ENCODE measurements at regions not wholly inside any gene's neighbourhood (a gene's known extent, or its start where the extent isn't known, plus 50 kb on each side); places are given as distances from the start of the nearest gene placed in this dataset.
"Not testable (repeated sequence)": the region's sequence is repeated elsewhere in the genome, so short reads cannot be mapped to it uniquely, and the experiment has no call there.

GRCh38 chr6:153282456-153282855 lies 151.4 kb upstream of the RGS17 start:
- POLR2A ChIA-PET; H3K27ac Mint-ChIP-seq; H3K4me3 Mint-ChIP-seq; H3K9me3 ChIP-seq; H3K4me1 Mint-ChIP-seq; H3K27me3 ChIP-seq (replicated peaks in 1 of 2; ENCODE audit: control insufficient read depth in 2 of 2, extremely low read depth in 1 of 2, insufficient read depth in 2 of 2, low read length in 1 of 2); H3K27ac ChIP-seq (ENCODE audit: low read length); H3K4me1 ChIP-seq (ENCODE audit: control insufficient read depth in 1 of 2, extremely low read depth in 1 of 2, insufficient read depth in 2 of 2, low read length in 2 of 2); H3K36me3 ChIP-seq (ENCODE audit: control insufficient read depth in 2 of 2, extremely low read depth in 1 of 2, insufficient read depth in 1 of 2, low read length in 1 of 2); H3K27me3 Mint-ChIP-seq; ATAC-seq (replicated peaks in 1 of 4); CTCF ChIA-PET; H3K36me3 Mint-ChIP-seq; H3K9me3 Mint-ChIP-seq; H3K4me3 ChIP-seq (ENCODE audit: control insufficient read depth in 1 of 2, extremely low read depth in 1 of 2, low read length in 1 of 2): not testable (repeated sequence)
- peak in 1 of 35 experiments; percentile 10 for DNase-seq
- 97% methylated on average over 7 of the region's 14 CpGs for WGBS (ENCODE audit: insufficient coverage)

GRCh38 chr6:153275997-153276396 lies 144.9 kb upstream of the RGS17 start:
- POLR2A ChIA-PET = no interaction called here
- H3K36me3 Mint-ChIP-seq = no peaks in the 10 kb centered on the region
- Histone ChIP-seq H3K4me1 (ENCODE audit: control insufficient read depth in 1 of 2, extremely low read depth in 1 of 2, insufficient read depth in 2 of 2, low read length in 2 of 2) (no peaks in the 10 kb centered on the region), H3K36me3 (ENCODE audit: control insufficient read depth in 2 of 2, extremely low read depth in 1 of 2, insufficient read depth in 1 of 2, low read length in 1 of 2) (no peaks in the 10 kb centered on the region), H3K4me3 (ENCODE audit: control insufficient read depth in 1 of 2, extremely low read depth in 1 of 2, low read length in 1 of 2) (no peak overlapping the region), H3K27ac (ENCODE audit: low read length) (no peak overlapping the region), H3K9me3 (no peaks in the 10 kb centered on the region), H3K27me3 (replicated peaks in 1 of 2; ENCODE audit: control insufficient read depth in 2 of 2, extremely low read depth in 1 of 2, insufficient read depth in 2 of 2, low read length in 1 of 2) (no peaks in the 10 kb centered on the region)
- H3K27me3 Mint-ChIP-seq = no peaks in the 10 kb centered on the region
- no peak overlapping the region for H3K4me3 Mint-ChIP-seq
- WGBS (ENCODE audit: insufficient coverage) = no CpG with 5 or more reads among the region's 3 CpGs
- no peak for DNase-seq
- no peaks in the 10 kb centered on the region for H3K4me1 Mint-ChIP-seq
- H3K9me3 Mint-ChIP-seq = peaks cover 0 to 5% (median 0%) of the 10 kb centered on the region in 3 donors
- ATAC-seq (replicated peaks in 1 of 4) = no peak
- CTCF ChIA-PET = interaction anchor here in 1 of 2 donors (0.6 kb wide), 1 partner anchor 16 kb away, joined by 5 read pairs; no protein-coding TSS in a partner anchor
- no peak overlapping the region for H3K27ac Mint-ChIP-seq

GRCh38 chr6:153272201-153272980 lies 141.3 kb upstream of the RGS17 start:
- Mint-ChIP-seq H3K27ac (no peak overlapping the region), H3K4me1 (no peaks in the 10 kb centered on the region), H3K4me3 (no peak overlapping the region), H3K36me3 (no peaks in the 10 kb centered on the region), H3K27me3 (peaks cover 0 to under 1% of the 10 kb centered on the region in 2 donors), H3K9me3 (peaks cover 0 to 4% (median 0%) of the 10 kb centered on the region in 3 donors)
- ChIA-PET POLR2A (no interaction called here), CTCF (no interaction called here)
- H3K4me3 ChIP-seq (ENCODE audit: control insufficient read depth in 1 of 2, extremely low read depth in 1 of 2, low read length in 1 of 2) = no peak overlapping the region
- ATAC-seq (replicated peaks in 1 of 4) = no peak
- no peaks in the 10 kb centered on the region for H3K27me3 ChIP-seq (replicated peaks in 1 of 2; ENCODE audit: control insufficient read depth in 2 of 2, extremely low read depth in 1 of 2, insufficient read depth in 2 of 2, low read length in 1 of 2)
- no peaks in the 10 kb centered on the region for H3K9me3 ChIP-seq
- WGBS (ENCODE audit: insufficient coverage) = 60% methylated on average over 2 of the region's 5 CpGs
- H3K27ac ChIP-seq (ENCODE audit: low read length) = no peak overlapping the region
- DNase-seq = no peak
- no peaks in the 10 kb centered on the region for H3K36me3 ChIP-seq (ENCODE audit: control insufficient read depth in 2 of 2, extremely low read depth in 1 of 2, insufficient read depth in 1 of 2, low read length in 1 of 2)
- H3K4me1 ChIP-seq (ENCODE audit: control insufficient read depth in 1 of 2, extremely low read depth in 1 of 2, insufficient read depth in 2 of 2, low read length in 2 of 2) = no peaks in the 10 kb centered on the region

- WGBS (ENCODE audit: insufficient coverage) = no CpG with 5 or more reads among the region's 5 CpGs
- CTCF ChIA-PET = no interaction called here
Measured at GRCh38 chr6:153263489-153263888, 132.4 kb upstream of the RGS17 start.

GRCh38 chr6:153251326-153251725 lies 120.2 kb upstream of the RGS17 start:
- no peaks in the 10 kb centered on the region for H3K36me3 Mint-ChIP-seq
- ChIA-PET POLR2A (no interaction called here), CTCF (no interaction called here)
- H3K4me1 Mint-ChIP-seq = no peaks in the 10 kb centered on the region
- ATAC-seq (replicated peaks in 1 of 4) = no peak
- Histone ChIP-seq H3K27me3 (replicated peaks in 1 of 2; ENCODE audit: control insufficient read depth in 2 of 2, extremely low read depth in 1 of 2, insufficient read depth in 2 of 2, low read length in 1 of 2) (no peaks in the 10 kb centered on the region), H3K36me3 (ENCODE audit: control insufficient read depth in 2 of 2, extremely low read depth in 1 of 2, insufficient read depth in 1 of 2, low read length in 1 of 2) (no peaks in the 10 kb centered on the region), H3K4me1 (ENCODE audit: control insufficient read depth in 1 of 2, extremely low read depth in 1 of 2, insufficient read depth in 2 of 2, low read length in 2 of 2) (no peaks in the 10 kb centered on the region), H3K9me3 (no peaks in the 10 kb centered on the region), H3K27ac (ENCODE audit: low read length) (no peak overlapping the region), H3K4me3 (ENCODE audit: control insufficient read depth in 1 of 2, extremely low read depth in 1 of 2, low read length in 1 of 2) (no peak overlapping the region)
- no peak overlapping the region for H3K27ac Mint-ChIP-seq
- no peak for DNase-seq
- H3K27me3 Mint-ChIP-seq = peaks cover 0 to 4% of the 10 kb centered on the region in 2 donors
- H3K9me3 Mint-ChIP-seq = no peaks in the 10 kb centered on the region
- no peak overlapping the region for H3K4me3 Mint-ChIP-seq

More at GRCh38 chr6:153263489-153263888, 132.4 kb upstream of the RGS17 start:
- Mint-ChIP-seq H3K27me3 (peaks cover 0 to 4% of the 10 kb centered on the region in 2 donors), H3K9me3 (peaks cover 3 to 7% (median 4%) of the 10 kb centered on the region in 3 donors), H3K27ac (no peak overlapping the region), H3K4me3 (no peak overlapping the region), H3K36me3 (no peaks in the 10 kb centered on the region), H3K4me1 (no peaks in the 10 kb centered on the region)
- no peak overlapping the region for H3K27ac ChIP-seq (ENCODE audit: low read length)
- no peak overlapping the region for H3K4me3 ChIP-seq (ENCODE audit: control insufficient read depth in 1 of 2, extremely low read depth in 1 of 2, low read length in 1 of 2)
- H3K9me3 ChIP-seq = no peaks in the 10 kb centered on the region
- ATAC-seq (replicated peaks in 1 of 4) (no peak), DNase-seq (no peak)
- no peaks in the 10 kb centered on the region for H3K36me3 ChIP-seq (ENCODE audit: control insufficient read depth in 2 of 2, extremely low read depth in 1 of 2, insufficient read depth in 1 of 2, low read length in 1 of 2)
- H3K27me3 ChIP-seq (replicated peaks in 1 of 2; ENCODE audit: control insufficient read depth in 2 of 2, extremely low read depth in 1 of 2, insufficient read depth in 2 of 2, low read length in 1 of 2) = no peaks in the 10 kb centered on the region
- no peaks in the 10 kb centered on the region for H3K4me1 ChIP-seq (ENCODE audit: control insufficient read depth in 1 of 2, extremely low read depth in 1 of 2, insufficient read depth in 2 of 2, low read length in 2 of 2)
- POLR2A ChIA-PET = no interaction called here

- H3K4me3 ChIP-seq (ENCODE audit: control insufficient read depth in 1 of 2, extremely low read depth in 1 of 2, low read length in 1 of 2) = no peak overlapping the region
- ChIA-PET CTCF (interaction anchor here in 1 of 2 donors (0.6 kb wide), 1 partner anchor 337 kb away, joined by 3 read pairs; no protein-coding TSS in a partner anchor), POLR2A (no interaction called here)
- H3K27ac Mint-ChIP-seq = no peak overlapping the region
- no peaks in the 10 kb centered on the region for H3K4me1 Mint-ChIP-seq
- no peaks in the 10 kb centered on the region for H3K9me3 ChIP-seq
- no CpG with 5 or more reads among the region's 3 CpGs for WGBS (ENCODE audit: insufficient coverage)
- H3K27ac ChIP-seq (ENCODE audit: low read length) = no peak overlapping the region
- H3K27me3 ChIP-seq (replicated peaks in 1 of 2; ENCODE audit: control insufficient read depth in 2 of 2, extremely low read depth in 1 of 2, insufficient read depth in 2 of 2, low read length in 1 of 2) = no peaks in the 10 kb centered on the region
- no peaks in the 10 kb centered on the region for H3K36me3 Mint-ChIP-seq
- H3K4me1 ChIP-seq (ENCODE audit: control insufficient read depth in 1 of 2, extremely low read depth in 1 of 2, insufficient read depth in 2 of 2, low read length in 2 of 2) = no peaks in the 10 kb centered on the region
- no peak for DNase-seq
- H3K27me3 Mint-ChIP-seq = peaks cover 0 to 8% of the 10 kb centered on the region in 2 donors
- no peak for ATAC-seq (replicated peaks in 1 of 4)
- H3K36me3 ChIP-seq (ENCODE audit: control insufficient read depth in 2 of 2, extremely low read depth in 1 of 2, insufficient read depth in 1 of 2, low read length in 1 of 2) = no peaks in the 10 kb centered on the region
- H3K9me3 Mint-ChIP-seq = peaks cover 2 to 10% (median 3%) of the 10 kb centered on the region in 3 donors
- H3K4me3 Mint-ChIP-seq = no peak overlapping the region
Measured at GRCh38 chr6:153237670-153238069, 106.6 kb upstream of the RGS17 start.
